Activated CD4-positive, alpha-beta T cell treated with anti-CD3 and anti-CD28 coated beads, Interleukin-2, amount 10 ng/mL, durations not matched to agents 7 days and 5 days (primary cell): ENCODE measurements at regions not wholly inside any gene's neighbourhood (a gene's known extent, or its start where the extent isn't known, plus 50 kb on each side); places are given as distances from the start of the nearest gene placed in this dataset.

ENCODE experiments used
- CTCF ChIA-PET: fragments of 350-600 bp; sonication (Branson Sonifier 250); formaldehyde crosslinking; loops from one replicate; lab custom pipeline; 2021; ENCODE audit warnings: antibody characterized with exemption; lab: Charles Lee
- POLR2A ChIA-PET: fragments of 350-600 bp; sonication (Branson Sonifier 250); formaldehyde crosslinking; loops from one replicate; lab custom pipeline; 2021; ENCODE audit warnings: antibody characterized with exemption; lab: Charles Lee
- DNase-seq: peaks from one replicate; pipeline ENCODE4 v3.0.0-alpha.2; 2020
- H3K27ac Mint-ChIP-seq: one replicate; pipeline ENCODE4 v1.8.0; 2021; ENCODE audit warnings: mild to moderate bottlenecking, moderate library complexity, mixed read lengths
- H3K27me3 Mint-ChIP-seq: one replicate; pipeline ENCODE4 v1.8.0; 2021; ENCODE audit warnings: mixed read lengths
- H3K36me3 Mint-ChIP-seq: one replicate; pipeline ENCODE4 v1.8.0; 2021; ENCODE audit warnings: low read depth, mixed read lengths
- H3K4me1 Mint-ChIP-seq: one replicate; pipeline ENCODE4 v1.8.0; 2021; ENCODE audit warnings: mixed read lengths
- H3K4me3 Mint-ChIP-seq: one replicate; pipeline ENCODE4 v1.8.0; 2021; ENCODE audit warnings: mild to moderate bottlenecking, moderate library complexity, mixed read lengths
- H3K9me3 Mint-ChIP-seq: one replicate; pipeline ENCODE4 v1.8.0; 2021; ENCODE audit warnings: mixed read lengths

GRCh38 chr16:72389791-72390190 lies 217.8 kb upstream of the PMFBP1 start:
- H3K27me3 Mint-ChIP-seq, result no peaks in the 10 kb centered on the region
- peaks cover 5% of the 10 kb centered on the region for H3K36me3 Mint-ChIP-seq
- no peak for DNase-seq
- no peaks in the 10 kb centered on the region for H3K4me1 Mint-ChIP-seq
- ChIA-PET POLR2A (no interaction called here), CTCF (no interaction called here)
- no peak overlapping the region for H3K4me3 Mint-ChIP-seq
- no peak overlapping the region for H3K27ac Mint-ChIP-seq
- H3K9me3 Mint-ChIP-seq, result peaks cover 4% of the 10 kb centered on the region

GRCh38 chr16:72388007-72388406 lies 216.1 kb upstream of the PMFBP1 start:
- Mint-ChIP-seq H3K4me1 (no peaks in the 10 kb centered on the region), H3K9me3 (peaks cover 4% of the 10 kb centered on the region), H3K27ac (no peak overlapping the region), H3K4me3 (no peak overlapping the region), H3K36me3 (peaks cover 5% of the 10 kb centered on the region), H3K27me3 (no peaks in the 10 kb centered on the region)
- ChIA-PET POLR2A (no interaction called here), CTCF (interaction anchor here (0.6 to 1.2 kb wide), 3 partner anchors 12 to 259 kb away, joined by 3 read pairs; no protein-coding TSS in a partner anchor)
- no peak for DNase-seq

- H3K27me3 Mint-ChIP-seq, result no peaks in the 10 kb centered on the region
- ChIA-PET POLR2A (no interaction called here), CTCF (no interaction called here)
Measured at GRCh38 chr16:72384651-72385050, 212.7 kb upstream of the PMFBP1 start.

GRCh38 chr16:72380283-72380682 lies 208.3 kb upstream of the PMFBP1 start:
- CTCF ChIA-PET, result no interaction called here
- Mint-ChIP-seq H3K9me3 (no peaks in the 10 kb centered on the region), H3K36me3 (no peaks in the 10 kb centered on the region), H3K27ac (no peak overlapping the region), H3K4me1 (no peaks in the 10 kb centered on the region), H3K4me3 (no peak overlapping the region), H3K27me3 (no peaks in the 10 kb centered on the region)
- no peak for DNase-seq
- POLR2A ChIA-PET, result no interaction called here

More at GRCh38 chr16:72384651-72385050, 212.7 kb upstream of the PMFBP1 start:
- H3K9me3 Mint-ChIP-seq, result peaks cover 4% of the 10 kb centered on the region
- H3K4me1 Mint-ChIP-seq, result no peaks in the 10 kb centered on the region
- H3K36me3 Mint-ChIP-seq, result peaks cover 5% of the 10 kb centered on the region
- H3K4me3 Mint-ChIP-seq, result no peak overlapping the region
- no peak overlapping the region for H3K27ac Mint-ChIP-seq
- DNase-seq, result no peak

- Mint-ChIP-seq H3K27me3 (no peaks in the 10 kb centered on the region), H3K4me3 (no peak overlapping the region), H3K36me3 (no peaks in the 10 kb centered on the region), H3K4me1 (no peaks in the 10 kb centered on the region), H3K27ac (no peak overlapping the region), H3K9me3 (no peaks in the 10 kb centered on the region)
- POLR2A ChIA-PET, result no interaction called here
- CTCF ChIA-PET, result interaction anchor here (0.6 kb wide), 1 partner anchor 15 kb away, joined by 3 read pairs; no protein-coding TSS in a partner anchor
- no peak for DNase-seq
Measured at GRCh38 chr16:72373201-72373600, 201.2 kb upstream of the PMFBP1 start.

- Mint-ChIP-seq H3K27me3 (no peaks in the 10 kb centered on the region), H3K27ac (no peak overlapping the region), H3K36me3 (no peaks in the 10 kb centered on the region), H3K9me3 (no peaks in the 10 kb centered on the region), H3K4me1 (no peaks in the 10 kb centered on the region), H3K4me3 (no peak overlapping the region)
- DNase-seq, result no peak
- ChIA-PET CTCF (interaction anchor here (0.6 kb wide), 1 partner anchor 16 kb away, joined by 3 read pairs; no protein-coding TSS in a partner anchor), POLR2A (no interaction called here)
Measured at GRCh38 chr16:72372087-72373045, 200.4 kb upstream of the PMFBP1 start.

- H3K4me1 Mint-ChIP-seq, result no peaks in the 10 kb centered on the region
- no peak for DNase-seq
- no peaks in the 10 kb centered on the region for H3K9me3 Mint-ChIP-seq
- POLR2A ChIA-PET, result no interaction called here
- H3K27me3 Mint-ChIP-seq, result no peaks in the 10 kb centered on the region
- no peak overlapping the region for H3K27ac Mint-ChIP-seq
- no peaks in the 10 kb centered on the region for H3K36me3 Mint-ChIP-seq
- H3K4me3 Mint-ChIP-seq, result no peak overlapping the region
- CTCF ChIA-PET, result no interaction called here
Measured at GRCh38 chr16:72371307-72372086, 199.5 kb upstream of the PMFBP1 start.

GRCh38 chr16:72369274-72369673 lies 197.3 kb upstream of the PMFBP1 start:
- H3K36me3 Mint-ChIP-seq, result no peaks in the 10 kb centered on the region
- DNase-seq, result no peak
- CTCF ChIA-PET, result no interaction called here
- H3K9me3 Mint-ChIP-seq, result no peaks in the 10 kb centered on the region
- H3K27me3 Mint-ChIP-seq, result no peaks in the 10 kb centered on the region
- POLR2A ChIA-PET, result no interaction called here
- H3K4me3 Mint-ChIP-seq, result no peak overlapping the region
- no peak overlapping the region for H3K27ac Mint-ChIP-seq
- no peaks in the 10 kb centered on the region for H3K4me1 Mint-ChIP-seq

- Mint-ChIP-seq H3K36me3 (no peaks in the 10 kb centered on the region), H3K4me3 (no peak overlapping the region), H3K4me1 (no peaks in the 10 kb centered on the region), H3K27me3 (no peaks in the 10 kb centered on the region), H3K9me3 (no peaks in the 10 kb centered on the region), H3K27ac (no peak overlapping the region)
- ChIA-PET CTCF (no interaction called here), POLR2A (no interaction called here)
- no peak for DNase-seq
Measured at GRCh38 chr16:72367851-72368250, 195.9 kb upstream of the PMFBP1 start.

- CTCF ChIA-PET, result interaction anchor here (0.6 kb wide), 1 partner anchor 1014 kb away, joined by 3 read pairs; no protein-coding TSS in a partner anchor
- no peaks in the 10 kb centered on the region for H3K36me3 Mint-ChIP-seq
Measured at GRCh38 chr16:72362973-72363372, 191.0 kb upstream of the PMFBP1 start.

GRCh38 chr16:72362476-72362875 lies 190.5 kb upstream of the PMFBP1 start:
- no peak for DNase-seq
- H3K4me3 Mint-ChIP-seq, result no peak overlapping the region
- no peak overlapping the region for H3K27ac Mint-ChIP-seq
- ChIA-PET CTCF (no interaction called here), POLR2A (no interaction called here)
- H3K9me3 Mint-ChIP-seq, result no peaks in the 10 kb centered on the region
- no peaks in the 10 kb centered on the region for H3K4me1 Mint-ChIP-seq
- no peaks in the 10 kb centered on the region for H3K27me3 Mint-ChIP-seq
- no peaks in the 10 kb centered on the region for H3K36me3 Mint-ChIP-seq

More at GRCh38 chr16:72362973-72363372, 191.0 kb upstream of the PMFBP1 start:
- Mint-ChIP-seq H3K27ac (no peak overlapping the region), H3K4me3 (no peak overlapping the region), H3K4me1 (no peaks in the 10 kb centered on the region), H3K27me3 (no peaks in the 10 kb centered on the region), H3K9me3 (no peaks in the 10 kb centered on the region)
- DNase-seq, result no peak
- POLR2A ChIA-PET, result no interaction called here

- CTCF ChIA-PET, result no interaction called here
- H3K27me3 Mint-ChIP-seq, result no peaks in the 10 kb centered on the region
- no peak overlapping the region for H3K4me3 Mint-ChIP-seq
- no peaks in the 10 kb centered on the region for H3K4me1 Mint-ChIP-seq
- no peak overlapping the region for H3K27ac Mint-ChIP-seq
- H3K36me3 Mint-ChIP-seq, result no peaks in the 10 kb centered on the region
- no peak for DNase-seq
- H3K9me3 Mint-ChIP-seq, result no peaks in the 10 kb centered on the region
- POLR2A ChIA-PET, result no interaction called here
Measured at GRCh38 chr16:72357910-72358309, 186.0 kb upstream of the PMFBP1 start.

GRCh38 chr16:72355561-72355960 lies 183.6 kb upstream of the PMFBP1 start:
- Mint-ChIP-seq H3K36me3 (no peaks in the 10 kb centered on the region), H3K4me3 (no peak overlapping the region), H3K9me3 (no peaks in the 10 kb centered on the region), H3K4me1 (no peaks in the 10 kb centered on the region), H3K27me3 (no peaks in the 10 kb centered on the region), H3K27ac (no peak overlapping the region)
- DNase-seq, result no peak
- POLR2A ChIA-PET, result no interaction called here
- CTCF ChIA-PET, result interaction anchor here (0.9 kb wide), 1 partner anchor 235 kb away, joined by 3 read pairs; no protein-coding TSS in a partner anchor
